ENCODE measurements at regions not wholly inside any gene's neighbourhood (a gene's known extent, or its start where the extent isn't known, plus 50 kb on each side); places are given as distances from the start of the nearest gene placed in this dataset. TPM values are rescaled to one million over a fixed set of nuclear protein-coding genes. Genes with fewer than 3 reads are reported as not detected.
A peak's percentile ranks its signal among the peaks of the same experiment; 100 is the strongest.

- DNase-seq (ENCODE audit: low spot score) (no peak), ATAC-seq (peak; percentile 74)
- Mint-ChIP-seq H3K9me3 (no peaks in the 10 kb centered on the region; the same call in 2 of the 3 replicates), H3K27ac (no peak overlapping the region), H3K27me3 (ENCODE audit: insufficient read depth, low read depth, poor library complexity) (peaks cover 2% of the 10 kb centered on the region), H3K4me1 (peaks cover 32% of the 10 kb centered on the region), H3K4me3 (no peak overlapping the region), H3K36me3 (ENCODE audit: low read depth) (no peaks in the 10 kb centered on the region)
- no peaks in the 10 kb centered on the region for H3K27me3 ChIP-seq (ENCODE audit: insufficient read depth)
- 0 out of 2 replicates have a peak, but pooled peaks cover 4% of the 10 kb centered on the region for H3K9me2 ChIP-seq (ENCODE audit: insufficient read depth)
- no peak overlapping the region for H3K4me2 ChIP-seq
- H3F3A ChIP-seq (replicated peaks; ENCODE audit: low read depth), result no peaks in the 10 kb centered on the region
- H3K79me2 ChIP-seq (replicated peaks; ENCODE audit: insufficient read depth), result no peaks in the 10 kb centered on the region
- H3K36me3 ChIP-seq (ENCODE audit: insufficient read depth), result no peaks in the 10 kb centered on the region
- TF ChIP-seq ZNF462 (CRISPR knock-in tag; IDR thresholded peaks at IDR 0.05) (0 out of 2 replicates have a peak, but pooled peaks have one; percentile 16), EZH2 (IDR thresholded peaks at IDR 0.05; ENCODE audit: low read depth, unreplicated experiment) (no peak)
- no peak overlapping the region for H3K4me3 ChIP-seq
- no peak overlapping the region for H2AFZ ChIP-seq
- H3K4me1 ChIP-seq (ENCODE audit: insufficient read depth), result peaks cover 17% of the 10 kb centered on the region
- no peak overlapping the region for H3K27ac ChIP-seq (ENCODE audit: low read depth)
- H4K20me1 ChIP-seq (replicated peaks; ENCODE audit: insufficient read depth), result no peaks in the 10 kb centered on the region
Measured at GRCh38 chr5:17167171-17167891, 50.1 kb upstream of the BASP1 start.

Small RNA genes lying in the stretch of these regions (small RNA-seq; reads per million reads assigned to genes)
- gene RF00019 (ENCODE audit: low replicate concordance) (not detected), gene RNA5SP180 (ENCODE audit: low replicate concordance) (not detected)
